ENCODE measurements at regions not wholly inside any gene's neighbourhood (a gene's known extent, or its start where the extent isn't known, plus 50 kb on each side); places are given as distances from the start of the nearest gene placed in this dataset.
A peak's percentile ranks its signal among the peaks of the same experiment; 100 is the strongest.

DNA sequence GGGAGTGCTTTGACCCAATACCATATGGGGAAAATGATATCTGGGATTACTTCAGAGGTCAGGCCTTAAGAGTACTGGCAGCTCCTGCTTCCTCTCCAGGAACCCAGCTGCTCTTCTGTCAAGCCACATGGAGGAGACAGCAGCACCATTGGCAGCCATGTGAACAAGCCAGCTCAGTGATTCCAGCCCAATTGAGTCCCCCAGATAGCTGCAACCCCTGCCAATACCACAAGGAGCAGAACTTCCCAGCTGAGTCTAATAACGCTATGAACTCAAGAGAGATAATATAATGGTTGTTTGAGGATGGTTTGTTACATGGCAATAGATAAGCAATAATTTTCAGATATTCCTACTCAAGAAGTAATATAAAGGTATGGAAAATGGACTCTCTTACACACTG lies 126.8 kb upstream of the CPNE4 start:
- no peak overlapping the region for H3K27ac ChIP-seq
- no peaks in the 10 kb centered on the region for H3K4me1 ChIP-seq
- H3K27me3 ChIP-seq (ENCODE audit: low read depth) = no peaks in the 10 kb centered on the region
- H3K9me3 ChIP-seq = no peaks in the 10 kb centered on the region
- H3K4me3 ChIP-seq = no peak overlapping the region
- intact Hi-C loops (cut with DNase I) = no loop called here
- no peak for TF ChIP-seq CTCF (IDR thresholded peaks at IDR 0.05)
- peak in 1 of 2 donors; percentile 41 for ATAC-seq
- DNase-seq = no peak
- H3K36me3 ChIP-seq = no peaks in the 10 kb centered on the region

DNA sequence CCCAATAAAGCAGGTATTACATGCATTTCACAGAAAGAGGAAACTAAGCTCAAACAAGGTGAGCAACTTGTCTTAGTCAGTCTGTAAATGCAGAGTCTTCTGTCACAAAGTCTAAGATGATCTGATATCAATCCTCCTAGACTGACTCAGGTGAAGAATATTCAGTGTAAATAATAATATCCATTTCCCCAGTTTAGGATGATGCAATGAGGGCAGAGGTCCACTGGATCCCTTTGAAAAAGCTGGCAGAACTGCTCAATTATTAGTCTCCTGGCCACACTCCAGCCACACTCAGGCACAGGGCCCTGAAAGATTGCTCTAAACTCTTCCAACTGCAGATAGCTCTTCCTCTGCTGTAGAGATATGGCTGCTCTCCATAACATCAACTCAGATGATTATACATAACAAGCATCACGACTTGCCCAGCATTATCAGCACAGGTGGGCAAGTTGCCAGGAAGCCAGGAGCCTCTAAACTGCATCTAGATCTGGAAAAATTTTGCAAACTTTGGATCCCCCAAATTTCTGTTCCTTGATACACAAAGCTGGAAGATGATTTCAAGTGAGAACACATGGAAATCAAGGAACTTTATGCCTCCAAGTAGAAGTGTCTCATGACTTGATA lies 129.8 kb upstream of the CPNE4 start:
- Histone ChIP-seq H3K27ac (no peak overlapping the region), H3K9me3 (no peaks in the 10 kb centered on the region), H3K4me3 (no peak overlapping the region), H3K4me1 (no peaks in the 10 kb centered on the region), H3K36me3 (no peaks in the 10 kb centered on the region), H3K27me3 (ENCODE audit: low read depth) (no peaks in the 10 kb centered on the region)
- no peak for DNase-seq
- intact Hi-C loops (cut with DNase I) = no loop called here
- no peak for TF ChIP-seq CTCF (IDR thresholded peaks at IDR 0.05)
- no peak for ATAC-seq

GRCh38 chr3:132167870-132168269 lies 133.1 kb upstream of the CPNE4 start:
- intact Hi-C loops (cut with DNase I) = no loop called here
- H3K27me3 ChIP-seq (ENCODE audit: low read depth) = no peaks in the 10 kb centered on the region
- no peaks in the 10 kb centered on the region for H3K36me3 ChIP-seq
- no peaks in the 10 kb centered on the region for H3K9me3 ChIP-seq
- DNase-seq (no peak), ATAC-seq (no peak)
- H3K4me3 ChIP-seq = no peak overlapping the region
- no peak overlapping the region for H3K27ac ChIP-seq
- no peak for TF ChIP-seq CTCF (IDR thresholded peaks at IDR 0.05)
- H3K4me1 ChIP-seq = no peaks in the 10 kb centered on the region

DNA sequence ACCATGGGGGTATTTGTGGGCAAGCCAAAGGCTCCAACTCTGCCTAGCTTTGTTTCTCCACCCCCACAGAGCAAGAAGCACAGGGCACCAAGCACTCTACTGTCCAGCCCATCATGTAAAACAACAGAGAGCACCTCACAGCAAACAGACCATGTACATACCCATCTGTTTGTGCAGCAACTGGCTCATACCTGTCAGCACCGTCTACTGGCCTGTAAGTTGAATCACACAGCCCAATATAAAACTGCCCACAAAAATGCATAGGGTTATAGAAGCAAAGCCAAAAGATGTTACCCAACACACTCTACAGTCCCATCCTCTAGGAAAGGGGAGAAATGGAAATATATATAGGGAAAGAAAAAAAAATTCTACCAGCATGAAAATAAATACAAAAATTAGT lies 139.7 kb upstream of the CPNE4 start:
- no peak for DNase-seq
- H3K4me3 ChIP-seq = no peak overlapping the region
- no peak for TF ChIP-seq CTCF (IDR thresholded peaks at IDR 0.05)
- no peak overlapping the region for H3K27ac ChIP-seq
- intact Hi-C loops (cut with DNase I) = no loop called here
- no peaks in the 10 kb centered on the region for H3K36me3 ChIP-seq
- H3K4me1 ChIP-seq = no peaks in the 10 kb centered on the region
- H3K9me3 ChIP-seq = no peaks in the 10 kb centered on the region
- H3K27me3 ChIP-seq (ENCODE audit: low read depth) = no peaks in the 10 kb centered on the region
- ATAC-seq = no peak

DNA sequence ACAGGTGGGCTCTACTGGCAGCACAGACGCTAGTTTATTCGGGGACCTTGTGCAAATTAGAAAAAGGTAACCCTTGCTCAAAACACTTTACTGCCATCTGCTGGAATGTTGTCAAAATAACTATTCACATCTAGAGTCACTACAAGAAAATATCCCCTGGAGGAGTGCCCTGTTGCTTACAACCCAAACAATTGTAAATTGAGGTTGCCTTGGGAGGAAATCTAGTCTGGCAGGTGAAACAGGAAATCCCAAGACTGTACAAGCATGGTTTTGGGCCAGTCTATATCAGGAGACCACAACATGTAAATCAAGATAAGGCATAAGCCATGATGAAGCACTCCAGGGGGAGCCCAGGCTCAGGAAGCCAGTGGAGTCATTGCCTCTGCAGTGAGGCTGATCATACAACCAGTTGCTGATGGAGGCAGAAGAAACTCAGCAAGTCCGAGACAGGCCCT lies 136.8 kb upstream of the ACP3 start:
- no peak for DNase-seq
- Histone ChIP-seq H3K4me3 (no peak overlapping the region), H3K27ac (no peak overlapping the region), H3K4me1 (no peaks in the 10 kb centered on the region), H3K9me3 (no peaks in the 10 kb centered on the region), H3K27me3 (ENCODE audit: low read depth) (no peaks in the 10 kb centered on the region), H3K36me3 (no peaks in the 10 kb centered on the region)
- intact Hi-C loops (cut with DNase I) = no loop called here
- ATAC-seq = peak; percentile 13 to 65
- TF ChIP-seq CTCF (IDR thresholded peaks at IDR 0.05) = peak; percentile 41
